Stomach (tissue), 8 donors: ENCODE measurements at regions not wholly inside any gene's neighbourhood (a gene's known extent, or its start where the extent isn't known, plus 50 kb on each side); places are given as distances from the start of the nearest gene placed in this dataset.

Experiments used
- DNase-seq, 2 donors: peaks; one replicate each; pipeline versions ENCODE4 v3.0.0 to v3.0.0-alpha.2; 2013 to 2019
- H3K27ac ChIP-seq, 5 donors: fragments of 200-600 bp in 4 of 5; sonication (generic) in 4 of 5; one replicate each; pipeline ENCODE4 v1.5.1; 2013 to 2019; ENCODE audit warnings: mild to moderate bottlenecking in 1 of 5, moderate library complexity in 1 of 5
- H3K27me3 ChIP-seq, 3 donors: fragments of 200-600 bp; sonication (generic); one replicate each; pipeline ENCODE4 v1.5.1; 2017 to 2019; ENCODE audit warnings: mixed run types in 1 of 3
- H3K36me3 ChIP-seq, 4 donors: fragments of 200-600 bp; sonication (generic); 1 replicate in 3 of 4; 2 replicates in 1 of 4; pipeline ENCODE4 v1.5.1; 2016 to 2019
- H3K4me1 ChIP-seq, 4 donors: fragments of 200-600 bp; sonication (generic); one replicate each; pipeline ENCODE4 v1.5.1; 2016 to 2019
- H3K4me3 ChIP-seq, 4 donors: fragments of 200-600 bp; sonication (generic) in 3 of 4; one replicate each; pipeline ENCODE4 v1.5.1; 2016 to 2019; ENCODE audit warnings: mild to moderate bottlenecking in 1 of 4
- H3K9me3 ChIP-seq, 4 donors: fragments of 200-600 bp; sonication (generic); one replicate each; pipeline ENCODE4 v1.5.1; 2016 to 2019
- CTCF ChIP-seq, 7 experiments: fragments of 450-650 bp in 4 of 7; fragments of 200-600 bp in 3 of 7; sonication (generic) in 3 of 7; IDR thresholded peaks; one replicate each; pipeline ENCODE4 v1.5.1; 2016 to 2019; ENCODE audit warnings: antibody characterized with exemption in 7 of 7, control low read depth in 2 of 7, mild to moderate bottlenecking in 1 of 7
- EP300 ChIP-seq: sonication (generic); formaldehyde crosslinking; IDR thresholded peaks from one replicate; pipeline ENCODE4 v1.6.1; 2017; ENCODE audit warnings: antibody characterized with exemption
- POLR2A ChIP-seq, 4 donors: fragments of 450-650 bp; IDR thresholded peaks; one replicate each; pipeline ENCODE4 v1.6.1; 2016; ENCODE audit warnings: antibody characterized with exemption in 4 of 4, control low read depth in 2 of 4, mild to moderate bottlenecking in 1 of 4, moderate library complexity in 1 of 4
- POLR2AphosphoS5 ChIP-seq, 3 donors: sonication (generic); formaldehyde crosslinking; IDR thresholded peaks; one replicate each; pipeline ENCODE4 v1.6.1; 2016; ENCODE audit warnings: antibody characterized with exemption in 3 of 3
- WGBS, 5 donors: extraction: QIAGEN DNeasy Blood & Tissue Kit in 3 of 5; methylation state at CpG; one replicate each; pipeline versions ENCODE4 v1.1.5 to v1.1.7; 2013 to 2018; 5-methylcytosine and 5-hydroxymethylcytosine counted together
- intact Hi-C: fragments of 100-400 bp; cut with DNase I; formaldehyde crosslinking; loops from one replicate; pipeline ENCODE4 v1.15.1; 2023; ENCODE audit warnings: low total_unique reads
- donor health status: healthy with polysubstance abuse.
- donor health status: Bipolar disorder and iron deficiency.
- donor health status: healthy.

GRCh38 chr12:13777374-13777773, 204.0 kb downstream of the GRIN2B start:
- 81 to 97% (median 89%) methylated on average over 2 of the region's 2 CpGs for WGBS, 5 donors
- Histone ChIP-seq H3K4me1 (no peaks in the 10 kb centered on the region), H3K36me3 (no peaks in the 10 kb centered on the region), H3K27ac (no peak overlapping the region), H3K27me3 (no peaks in the 10 kb centered on the region), H3K9me3 (no peaks in the 10 kb centered on the region), H3K4me3 (no peak overlapping the region)
- intact Hi-C loops: no loop called here
- TF ChIP-seq POLR2AphosphoS5 (IDR thresholded peaks at IDR 0.05) (no peak), POLR2A (IDR thresholded peaks at IDR 0.05) (no peak), CTCF (IDR thresholded peaks at IDR 0.05) (no peak), EP300 (no peak)
- DNase-seq: no peak

DNA sequence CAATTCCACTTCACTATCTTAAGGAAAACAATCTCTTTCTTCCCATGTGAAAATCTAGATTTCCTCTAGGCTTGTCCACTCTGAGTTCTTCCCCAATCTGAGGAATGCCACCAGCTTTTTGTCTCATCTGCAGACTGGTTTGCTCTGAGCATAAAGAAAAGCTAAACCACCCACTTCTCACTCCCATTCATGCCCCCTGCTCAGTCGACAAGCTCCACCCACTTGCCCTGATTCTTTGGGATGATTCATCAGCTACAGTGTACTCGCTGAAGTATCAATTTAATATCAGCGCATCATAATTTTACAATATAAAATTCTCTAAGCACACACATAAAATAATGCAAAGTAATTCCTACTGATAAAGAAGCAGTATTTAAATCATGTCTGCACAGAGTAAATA, 209.1 kb downstream of the GRIN2B start:
- Histone ChIP-seq H3K4me1 (no peaks in the 10 kb centered on the region), H3K27ac (no peak overlapping the region), H3K36me3 (no peaks in the 10 kb centered on the region), H3K27me3 (no peaks in the 10 kb centered on the region), H3K4me3 (no peak overlapping the region), H3K9me3 (no peaks in the 10 kb centered on the region)
- no peak for DNase-seq
- TF ChIP-seq POLR2A (IDR thresholded peaks at IDR 0.05): no peak
- no peak for TF ChIP-seq POLR2AphosphoS5 (IDR thresholded peaks at IDR 0.05)
- TF ChIP-seq EP300: no peak
- no peak for TF ChIP-seq CTCF (IDR thresholded peaks at IDR 0.05)
- intact Hi-C loops: no loop called here
- 54 to 75% (median 74%) methylated on average over 3 of the region's 3 CpGs for WGBS, 5 donors

DNA sequence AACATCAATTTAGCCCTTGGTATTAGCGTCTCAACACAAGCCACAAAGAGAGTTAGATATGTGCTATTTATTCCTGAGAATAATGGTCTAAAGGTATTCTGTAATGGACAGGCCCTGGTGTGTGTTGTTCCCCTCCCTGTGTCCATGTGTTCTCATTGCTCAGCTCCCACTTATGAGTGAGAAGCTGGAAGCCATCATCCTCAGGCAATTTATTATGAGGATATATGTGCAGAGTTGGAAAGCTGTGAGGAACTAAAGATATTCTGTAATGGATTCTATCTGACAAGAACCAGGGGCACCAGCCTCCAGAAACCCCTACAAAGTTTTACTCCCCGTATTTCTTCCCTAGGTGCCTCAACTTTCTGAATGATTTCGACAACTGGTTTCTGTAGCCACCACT, 210.8 kb downstream of the GRIN2B start:
- no peak for DNase-seq
- H3K27ac ChIP-seq: no peak overlapping the region
- intact Hi-C loops: no loop called here
- H3K36me3 ChIP-seq: no peaks in the 10 kb centered on the region
- no peaks in the 10 kb centered on the region for H3K9me3 ChIP-seq
- H3K4me1 ChIP-seq: no peaks in the 10 kb centered on the region
- no peak for TF ChIP-seq EP300
- no peak overlapping the region for H3K4me3 ChIP-seq
- no peaks in the 10 kb centered on the region for H3K27me3 ChIP-seq
- WGBS, 5 donors: 75 to 93% (median 83%) methylated on average over 3 of the region's 3 CpGs

GRCh38 chr12:13769966-13770365, 211.4 kb downstream of the GRIN2B start:
- H3K27ac ChIP-seq: no peak overlapping the region
- no peak for DNase-seq
- no peak overlapping the region for H3K4me3 ChIP-seq
- TF ChIP-seq POLR2A (IDR thresholded peaks at IDR 0.05) (no peak), POLR2AphosphoS5 (IDR thresholded peaks at IDR 0.05) (no peak), EP300 (no peak), CTCF (IDR thresholded peaks at IDR 0.05) (no peak)
- H3K27me3 ChIP-seq: no peaks in the 10 kb centered on the region
- no peaks in the 10 kb centered on the region for H3K9me3 ChIP-seq
- H3K36me3 ChIP-seq: no peaks in the 10 kb centered on the region
- intact Hi-C loops: no loop called here
- no peaks in the 10 kb centered on the region for H3K4me1 ChIP-seq

DNA sequence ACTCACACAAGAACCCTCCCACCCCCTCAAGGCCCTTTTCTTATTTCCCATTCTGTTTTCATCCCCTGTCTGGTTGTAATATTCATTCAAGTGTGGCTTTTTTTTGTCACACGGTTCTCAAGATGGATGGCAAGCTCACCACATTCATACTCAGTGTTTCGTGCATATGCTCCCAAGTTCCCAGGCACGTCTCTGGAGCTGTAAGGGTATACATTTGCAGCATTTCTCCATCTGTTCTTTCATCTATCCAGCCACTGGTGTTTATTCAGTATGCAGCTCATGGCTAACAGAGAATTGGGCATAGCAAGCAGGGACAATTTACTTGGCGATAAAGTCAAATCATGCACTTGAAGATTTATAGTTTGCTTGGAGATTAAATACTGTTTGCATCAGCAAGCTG, 212.1 kb downstream of the GRIN2B start:
- WGBS, 5 donors: 82 to 93% (median 89%) methylated on average over 4 of the region's 4 CpGs
- no peak for DNase-seq
- intact Hi-C loops: no loop called here
- H3K4me3 ChIP-seq: no peak overlapping the region
- H3K36me3 ChIP-seq: no peaks in the 10 kb centered on the region
- TF ChIP-seq POLR2AphosphoS5 (IDR thresholded peaks at IDR 0.05) (no peak), POLR2A (IDR thresholded peaks at IDR 0.05) (no peak), CTCF (IDR thresholded peaks at IDR 0.05) (no peak), EP300 (no peak)
- H3K27ac ChIP-seq: no peak overlapping the region
- no peaks in the 10 kb centered on the region for H3K4me1 ChIP-seq
- no peaks in the 10 kb centered on the region for H3K27me3 ChIP-seq
- no peaks in the 10 kb centered on the region for H3K9me3 ChIP-seq
